Small intestine (tissue), 7 donors: ENCODE measurements at regions not wholly inside any gene's neighbourhood (a gene's known extent, or its start where the extent isn't known, plus 50 kb on each side); places are given as distances from the start of the nearest gene placed in this dataset.
"Not testable (repeated sequence)": the region's sequence is repeated elsewhere in the genome, so short reads cannot be mapped to it uniquely, and the experiment has no call there.

Experiments
- DNase-seq, 2 donors: peaks; one replicate each; pipeline versions ENCODE4 v3.0.0 to v3.0.0-alpha.2; 2013
- FAIRE-seq: peaks from 2 replicates; lab custom pipeline; 2012; peaks lifted over from hg19 to GRCh38; lab: Jason Lieb, UNC
- H3K27ac ChIP-seq, 3 donors: one replicate each; pipeline ENCODE4 v1.5.1; 2013; ENCODE audit warnings: low read length in 2 of 3, mild to moderate bottlenecking in 2 of 3, control low read depth in 1 of 3, inconsistent platforms in 1 of 3, low read depth in 1 of 3, moderate library complexity in 1 of 3
- H3K27me3 ChIP-seq, 3 donors: one replicate each; pipeline ENCODE4 v1.6.1; 2013; ENCODE audit warnings: low read length in 3 of 3, inconsistent platforms in 1 of 3; ENCODE audit not compliant: control insufficient read depth in 3 of 3, insufficient read depth in 3 of 3
- H3K36me3 ChIP-seq, 3 donors: one replicate each; pipeline ENCODE4 v1.6.1; 2013; ENCODE audit warnings: low read length in 3 of 3, inconsistent platforms in 1 of 3, low read depth in 1 of 3, mild to moderate bottlenecking in 1 of 3, moderate library complexity in 1 of 3; ENCODE audit not compliant: control insufficient read depth in 3 of 3, insufficient read depth in 2 of 3
- H3K4me1 ChIP-seq, 3 donors: one replicate each; pipeline ENCODE4 v1.6.1; 2013; ENCODE audit warnings: low read length in 2 of 3, inconsistent platforms in 1 of 3, low read depth in 1 of 3, mild to moderate bottlenecking in 1 of 3, moderate library complexity in 1 of 3; ENCODE audit not compliant: control insufficient read depth in 3 of 3, insufficient read depth in 2 of 3
- H3K4me3 ChIP-seq, 3 donors: one replicate each; pipeline ENCODE4 v1.5.1; 2013; ENCODE audit warnings: low read length in 3 of 3, control low read depth in 1 of 3, inconsistent platforms in 1 of 3, low read depth in 1 of 3, mild to moderate bottlenecking in 1 of 3, moderate library complexity in 1 of 3
- H3K9me3 ChIP-seq, 2 donors: one replicate each; pipeline ENCODE4 v1.6.1; 2013; ENCODE audit warnings: low read depth in 1 of 2, low read length in 1 of 2; ENCODE audit not compliant: control insufficient read depth in 2 of 2, insufficient read depth in 1 of 2
- WGBS, 3 donors: extraction: QIAGEN DNeasy Blood & Tissue Kit; methylation state at CpG; one replicate each; pipeline ENCODE4 v1.1.7; 2013; 5-methylcytosine and 5-hydroxymethylcytosine counted together
- donor health status: healthy with polysubstance abuse.
- donor health status: control.
- donor health status: control.
- donor health status: Bipolar disorder and iron deficiency.
- donor health status: healthy.

GRCh38 chr5:174970502-174970901 is 246.1 kb downstream of the MSX2 start:
- Histone ChIP-seq H3K4me3 (no peak overlapping the region), H3K27ac (no peak overlapping the region), H3K27me3 (no peaks in the 10 kb centered on the region), H3K9me3 (no peaks in the 10 kb centered on the region), H3K36me3 (no peaks in the 10 kb centered on the region), H3K4me1 (peaks cover 0 to 5% (median 0%) of the 10 kb centered on the region in 3 donors)
- WGBS, 3 donors, result 76 to 87% (median 81%) methylated on average over 4 of the region's 4 CpGs
- FAIRE-seq, result no peak
- DNase-seq, result no peak

- no peak overlapping the region for H3K4me3 ChIP-seq
- H3K36me3 ChIP-seq, result no peaks in the 10 kb centered on the region
- H3K27me3 ChIP-seq, result peaks cover 0 to 2% (median 0%) of the 10 kb centered on the region in 3 donors
- no peak overlapping the region for H3K27ac ChIP-seq
- DNase-seq (no peak), FAIRE-seq (no peak)
- WGBS, 3 donors, result 68 to 91% (median 82%) methylated on average over 6 of the region's 6 CpGs
- H3K9me3 ChIP-seq, result no peaks in the 10 kb centered on the region
- H3K4me1 ChIP-seq, result no peaks in the 10 kb centered on the region
Measured at GRCh38 chr5:174953871-174954270, 229.5 kb downstream of the MSX2 start.

- H3K36me3 ChIP-seq, result no peaks in the 10 kb centered on the region
- H3K27ac ChIP-seq, result no peak overlapping the region
- H3K4me1 ChIP-seq, result no peaks in the 10 kb centered on the region
- no peak overlapping the region for H3K4me3 ChIP-seq
- DNase-seq (peak; percentile 77), FAIRE-seq (no peak)
- 23 to 26% (median 25%) methylated on average over 5 of the region's 5 CpGs for WGBS, 3 donors
- no peaks in the 10 kb centered on the region for H3K9me3 ChIP-seq
- H3K27me3 ChIP-seq, result peaks cover 0 to 4% (median 0%) of the 10 kb centered on the region in 3 donors
Measured at GRCh38 chr5:174951151-174951780, 226.9 kb downstream of the MSX2 start.

GRCh38 chr5:174947548-174947947 is 223.2 kb downstream of the MSX2 start:
- Histone ChIP-seq H3K4me1 (no peaks in the 10 kb centered on the region), H3K4me3 (no peak overlapping the region), H3K27me3 (peaks cover 0 to 4% (median 0%) of the 10 kb centered on the region in 3 donors), H3K9me3 (no peaks in the 10 kb centered on the region), H3K27ac (no peak overlapping the region), H3K36me3 (no peaks in the 10 kb centered on the region)
- DNase-seq (no peak), FAIRE-seq (no peak)
- 22 to 49% (median 37%) methylated on average over 1 of the region's 1 CpG for WGBS, 3 donors

- Histone ChIP-seq H3K36me3 (no peaks in the 10 kb centered on the region), H3K27me3 (peaks cover 0 to 4% (median 0%) of the 10 kb centered on the region in 3 donors), H3K4me3 (no peak overlapping the region), H3K27ac (no peak overlapping the region), H3K9me3 (no peaks in the 10 kb centered on the region), H3K4me1 (no peaks in the 10 kb centered on the region)
- FAIRE-seq (no peak), DNase-seq (no peak)
- 60 to 81% (median 70%) methylated on average over 7 of the region's 7 CpGs for WGBS, 3 donors
Measured at GRCh38 chr5:174945853-174946252, 221.5 kb downstream of the MSX2 start.

- Histone ChIP-seq H3K27ac (no peak overlapping the region), H3K4me3 (no peak overlapping the region), H3K36me3 (no peaks in the 10 kb centered on the region), H3K9me3 (no peaks in the 10 kb centered on the region), H3K27me3 (peaks cover 0 to 1% (median 0%) of the 10 kb centered on the region in 3 donors), H3K4me1 (no peaks in the 10 kb centered on the region)
- DNase-seq (no peak), FAIRE-seq (no peak)
- WGBS, 3 donors, result 56 to 67% (median 62%) methylated on average over 3 of the region's 3 CpGs
Measured at GRCh38 chr5:174943785-174944184, 219.4 kb downstream of the MSX2 start.

- 89 to 98% (median 89%) methylated on average over 1 of the region's 1 CpG for WGBS, 3 donors
- not testable (repeated sequence) for FAIRE-seq, DNase-seq
Measured at GRCh38 chr5:174943002-174943401, 218.6 kb downstream of the MSX2 start.

GRCh38 chr5:174937201-174938123 is 213.1 kb downstream of the MSX2 start:
- FAIRE-seq, result no peak
- no peak for DNase-seq
- Histone ChIP-seq H3K36me3 (no peaks in the 10 kb centered on the region), H3K4me1 (no peaks in the 10 kb centered on the region), H3K27me3 (no peaks in the 10 kb centered on the region), H3K27ac (no peak overlapping the region), H3K4me3 (no peak overlapping the region), H3K9me3 (no peaks in the 10 kb centered on the region)
- WGBS, 3 donors, result 64 to 80% (median 79%) methylated on average over 6 of the region's 6 CpGs

More at GRCh38 chr5:174943002-174943401, 218.6 kb downstream of the MSX2 start:
- not testable (repeated sequence) for H3K27me3 ChIP-seq, H3K4me3 ChIP-seq, H3K27ac ChIP-seq, H3K36me3 ChIP-seq, H3K4me1 ChIP-seq, H3K9me3 ChIP-seq
